VCaP (cell line): ENCODE measurements at regions not wholly inside any gene's neighbourhood (a gene's known extent, or its start where the extent isn't known, plus 50 kb on each side); places are given as distances from the start of the nearest gene placed in this dataset.

ENCODE experiments used
- H3K27ac ChIP-seq: fragments of 450-650 bp; 2 replicates; pipeline ENCODE4 v1.5.1; 2017
- CTCF ChIP-seq: fragments of 450-650 bp; conservative IDR thresholded peaks from 2 replicates; pipeline ENCODE4 v1.5.1; 2017; ENCODE audit warnings: mild to moderate bottlenecking, moderate library complexity

- TF ChIP-seq CTCF = no peak
- no peak overlapping the region for H3K27ac ChIP-seq
Observed at GRCh38 chr3:117687096-117687495, 977.5 kb downstream of the TUSC7 start.

- H3K27ac ChIP-seq = no peak overlapping the region
- no peak for TF ChIP-seq CTCF
Observed at GRCh38 chr3:117688583-117688982, 979.0 kb downstream of the TUSC7 start.

- H3K27ac ChIP-seq = no peak overlapping the region
- TF ChIP-seq CTCF = no peak
Observed at GRCh38 chr3:117691526-117691925, 981.9 kb downstream of the TUSC7 start.

GRCh38 chr3:117692416-117692995, 982.9 kb downstream of the TUSC7 start:
- H3K27ac ChIP-seq = no peak overlapping the region
- no peak for TF ChIP-seq CTCF

- no peak for TF ChIP-seq CTCF
- no peak overlapping the region for H3K27ac ChIP-seq
Observed at GRCh38 chr3:117695321-117695720, 985.7 kb downstream of the TUSC7 start.

GRCh38 chr3:117695871-117696645, 986.5 kb downstream of the TUSC7 start:
- no peak overlapping the region for H3K27ac ChIP-seq
- TF ChIP-seq CTCF = no peak

- no peak overlapping the region for H3K27ac ChIP-seq
- no peak for TF ChIP-seq CTCF
Observed at GRCh38 chr3:117696851-117697407, 987.4 kb downstream of the TUSC7 start.
